Stimulated activated naive CD4-positive, alpha-beta T cell treated with Interleukin-2 at 50 U/mL for 16 hours (primary cell): ENCODE measurements at regions not wholly inside any gene's neighbourhood (a gene's known extent, or its start where the extent isn't known, plus 50 kb on each side); places are given as distances from the start of the nearest gene placed in this dataset.

Source experiments
- DNase-seq: peaks from one replicate; lab custom pipeline; 2025; lab: John Stamatoyannopoulos, UW

- DNase-seq, result no peak
These were observed 227.5 kb upstream of the IGF1R start for GRCh38 chr15:98420837-98421236.

- DNase-seq, result peak; percentile 24
These were observed 226.8 kb upstream of the IGF1R start for GRCh38 chr15:98421419-98422129.

- DNase-seq, result no peak
These were observed 226.2 kb upstream of the IGF1R start for GRCh38 chr15:98422130-98422478.

- DNase-seq, result no peak
These were observed 223.2 kb upstream of the IGF1R start for GRCh38 chr15:98425173-98425572.

- no peak for DNase-seq
These were observed 221.0 kb upstream of the IGF1R start for GRCh38 chr15:98427321-98427720.

- DNase-seq, result peak; percentile 26
These were observed 219.9 kb upstream of the IGF1R start for GRCh38 chr15:98428253-98428989.

GRCh38 chr15:98431171-98431570 lies 217.2 kb upstream of the IGF1R start:
- DNase-seq, result no peak

- DNase-seq, result no peak
These were observed 215.0 kb upstream of the IGF1R start for GRCh38 chr15:98433346-98433745.

GRCh38 chr15:98433856-98434255 lies 214.5 kb upstream of the IGF1R start:
- DNase-seq, result no peak

- DNase-seq, result no peak
These were observed 210.6 kb upstream of the IGF1R start for GRCh38 chr15:98437752-98438151.

GRCh38 chr15:98438326-98438725 lies 210.0 kb upstream of the IGF1R start:
- no peak for DNase-seq

GRCh38 chr15:98438907-98439306 lies 209.4 kb upstream of the IGF1R start:
- DNase-seq, result no peak

- no peak for DNase-seq
These were observed 208.8 kb upstream of the IGF1R start for GRCh38 chr15:98439523-98439942.

GRCh38 chr15:98440917-98441316 lies 207.4 kb upstream of the IGF1R start:
- no peak for DNase-seq

- no peak for DNase-seq
These were observed 206.7 kb upstream of the IGF1R start for GRCh38 chr15:98441599-98441998.

GRCh38 chr15:98442379-98442833 lies 205.9 kb upstream of the IGF1R start:
- DNase-seq, result no peak

- DNase-seq, result no peak
These were observed 205.4 kb upstream of the IGF1R start for GRCh38 chr15:98442901-98443300.

GRCh38 chr15:98443526-98443925 lies 204.8 kb upstream of the IGF1R start:
- DNase-seq, result no peak

GRCh38 chr15:98444138-98444537 lies 204.2 kb upstream of the IGF1R start:
- DNase-seq, result no peak

- DNase-seq, result no peak
These were observed 203.0 kb upstream of the IGF1R start for GRCh38 chr15:98445315-98445714.

GRCh38 chr15:98446083-98446482 lies 202.3 kb upstream of the IGF1R start:
- DNase-seq, result no peak

GRCh38 chr15:98447069-98447468 lies 201.3 kb upstream of the IGF1R start:
- DNase-seq, result no peak

GRCh38 chr15:98451236-98451635 lies 197.1 kb upstream of the IGF1R start:
- no peak for DNase-seq

- DNase-seq, result no peak
These were observed 196.1 kb upstream of the IGF1R start for GRCh38 chr15:98452238-98452637.
